ENCODE measurements at regions not wholly inside any gene's neighbourhood (a gene's known extent, or its start where the extent isn't known, plus 50 kb on each side); places are given as distances from the start of the nearest gene placed in this dataset.
"Not testable (repeated sequence)": the region's sequence is repeated elsewhere in the genome, so short reads cannot be mapped to it uniquely, and the experiment has no call there.

DNA sequence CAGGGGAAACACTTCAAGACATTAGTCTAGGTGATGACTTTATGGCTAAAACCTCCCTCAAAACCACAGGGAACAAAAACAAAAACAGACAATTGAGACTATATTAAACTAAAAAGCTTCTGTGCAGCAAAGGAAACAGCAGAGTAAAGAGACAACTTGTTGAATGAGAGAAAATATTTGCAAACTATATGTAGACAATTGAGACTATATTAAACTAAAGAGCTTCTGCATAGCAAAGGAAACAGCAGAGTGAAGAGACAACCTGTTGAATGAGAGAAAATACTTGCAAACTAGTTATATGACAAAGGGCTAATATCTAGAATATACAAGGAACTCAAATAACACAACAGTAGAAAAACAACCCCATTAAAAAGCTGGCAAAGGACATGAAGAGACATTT, 136.4 kb downstream of the IBTK start:
- H3K4me1 ChIP-seq (ENCODE audit: control insufficient read depth, low read length): no peaks in the 10 kb centered on the region
- H3F3A ChIP-seq (ENCODE audit: control insufficient read depth, insufficient read depth): no peaks in the 10 kb centered on the region
- TF ChIP-seq EZH2phosphoT487 (IDR thresholded peaks at IDR 0.05; ENCODE audit: borderline replicate concordance, low read length): no peak
- TF ChIP-seq, protein P1, sequence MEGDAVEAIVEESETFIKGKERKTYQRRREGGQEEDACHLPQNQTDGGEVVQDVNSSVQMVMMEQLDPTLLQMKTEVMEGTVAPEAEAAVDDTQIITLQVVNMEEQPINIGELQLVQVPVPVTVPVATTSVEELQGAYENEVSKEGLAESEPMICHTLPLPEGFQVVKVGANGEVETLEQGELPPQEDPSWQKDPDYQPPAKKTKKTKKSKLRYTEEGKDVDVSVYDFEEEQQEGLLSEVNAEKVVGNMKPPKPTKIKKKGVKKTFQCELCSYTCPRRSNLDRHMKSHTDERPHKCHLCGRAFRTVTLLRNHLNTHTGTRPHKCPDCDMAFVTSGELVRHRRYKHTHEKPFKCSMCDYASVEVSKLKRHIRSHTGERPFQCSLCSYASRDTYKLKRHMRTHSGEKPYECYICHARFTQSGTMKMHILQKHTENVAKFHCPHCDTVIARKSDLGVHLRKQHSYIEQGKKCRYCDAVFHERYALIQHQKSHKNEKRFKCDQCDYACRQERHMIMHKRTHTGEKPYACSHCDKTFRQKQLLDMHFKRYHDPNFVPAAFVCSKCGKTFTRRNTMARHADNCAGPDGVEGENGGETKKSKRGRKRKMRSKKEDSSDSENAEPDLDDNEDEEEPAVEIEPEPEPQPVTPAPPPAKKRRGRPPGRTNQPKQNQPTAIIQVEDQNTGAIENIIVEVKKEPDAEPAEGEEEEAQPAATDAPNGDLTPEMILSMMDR (IDR thresholded peaks at IDR 0.05; ENCODE audit: low read depth, low read length, poor library complexity, severe bottlenecking): no peak
- H3K9me3 ChIP-seq (ENCODE audit: control insufficient read depth, insufficient read depth, low read length): no peaks in the 10 kb centered on the region
- H4K20me1 ChIP-seq (ENCODE audit: control insufficient read depth, insufficient read depth, low read depth, low read length): no peaks in the 10 kb centered on the region
- H3K79me2 ChIP-seq (ENCODE audit: control insufficient read depth, low read length): no peaks in the 10 kb centered on the region
- no peaks in the 10 kb centered on the region for H3K27me3 ChIP-seq (ENCODE audit: control insufficient read depth, low read length)
- H3K4me3 ChIP-seq (ENCODE audit: low read length): no peak overlapping the region
- no peak overlapping the region for H3K27ac ChIP-seq (ENCODE audit: low read depth, low read length)
- no peaks in the 10 kb centered on the region for H3K9me2 ChIP-seq (replicated peaks; ENCODE audit: control insufficient read depth, low read length)
- H3K36me3 ChIP-seq (ENCODE audit: control insufficient read depth, low read length): no peaks in the 10 kb centered on the region
- H3K4me2 ChIP-seq (ENCODE audit: low read length): no peak overlapping the region

- H3K4me3 ChIP-seq (ENCODE audit: low read length); H3F3A ChIP-seq (ENCODE audit: control insufficient read depth, insufficient read depth); H3K79me2 ChIP-seq (ENCODE audit: control insufficient read depth, low read length); H3K36me3 ChIP-seq (ENCODE audit: control insufficient read depth, low read length); H3K4me1 ChIP-seq (ENCODE audit: control insufficient read depth, low read length); H3K27me3 ChIP-seq (ENCODE audit: control insufficient read depth, low read length); H3K4me2 ChIP-seq (ENCODE audit: low read length); H3K27ac ChIP-seq (ENCODE audit: low read depth, low read length); H3K9me2 ChIP-seq (replicated peaks; ENCODE audit: control insufficient read depth, low read length); H4K20me1 ChIP-seq (ENCODE audit: control insufficient read depth, insufficient read depth, low read depth, low read length); H3K9me3 ChIP-seq (ENCODE audit: control insufficient read depth, insufficient read depth, low read length): not testable (repeated sequence)
These were observed 144.4 kb downstream of the IBTK start for GRCh38 chr6:82103171-82103570.

GRCh38 chr6:82101374-82102114, 146.0 kb downstream of the IBTK start:
- not testable (repeated sequence) for H3K79me2 ChIP-seq (ENCODE audit: control insufficient read depth, low read length); H3K36me3 ChIP-seq (ENCODE audit: control insufficient read depth, low read length); H3K4me1 ChIP-seq (ENCODE audit: control insufficient read depth, low read length); H3K9me3 ChIP-seq (ENCODE audit: control insufficient read depth, insufficient read depth, low read length); H3K27me3 ChIP-seq (ENCODE audit: control insufficient read depth, low read length); H3K27ac ChIP-seq (ENCODE audit: low read depth, low read length); H3K4me3 ChIP-seq (ENCODE audit: low read length); H3F3A ChIP-seq (ENCODE audit: control insufficient read depth, insufficient read depth); H4K20me1 ChIP-seq (ENCODE audit: control insufficient read depth, insufficient read depth, low read depth, low read length); H3K4me2 ChIP-seq (ENCODE audit: low read length); H3K9me2 ChIP-seq (replicated peaks; ENCODE audit: control insufficient read depth, low read length)

- not testable (repeated sequence) for H3K4me3 ChIP-seq (ENCODE audit: low read length); H3K4me1 ChIP-seq (ENCODE audit: control insufficient read depth, low read length); H3K9me2 ChIP-seq (replicated peaks; ENCODE audit: control insufficient read depth, low read length); H4K20me1 ChIP-seq (ENCODE audit: control insufficient read depth, insufficient read depth, low read depth, low read length); H3K79me2 ChIP-seq (ENCODE audit: control insufficient read depth, low read length); H3K36me3 ChIP-seq (ENCODE audit: control insufficient read depth, low read length); H3F3A ChIP-seq (ENCODE audit: control insufficient read depth, insufficient read depth); H3K9me3 ChIP-seq (ENCODE audit: control insufficient read depth, insufficient read depth, low read length); H3K27ac ChIP-seq (ENCODE audit: low read depth, low read length); H3K4me2 ChIP-seq (ENCODE audit: low read length); H3K27me3 ChIP-seq (ENCODE audit: control insufficient read depth, low read length)
These were observed 146.8 kb downstream of the IBTK start for GRCh38 chr6:82100763-82101162.

GRCh38 chr6:82097676-82098075, 149.9 kb downstream of the IBTK start:
- H3K36me3 ChIP-seq (ENCODE audit: control insufficient read depth, low read length): no peaks in the 10 kb centered on the region
- H3K4me2 ChIP-seq (ENCODE audit: low read length): no peak overlapping the region
- TF ChIP-seq, protein P1 (IDR thresholded peaks at IDR 0.05; ENCODE audit: low read depth, low read length, poor library complexity, severe bottlenecking): no peak
- TF ChIP-seq EZH2phosphoT487 (IDR thresholded peaks at IDR 0.05; ENCODE audit: borderline replicate concordance, low read length): no peak
- H3K9me3 ChIP-seq (ENCODE audit: control insufficient read depth, insufficient read depth, low read length): no peaks in the 10 kb centered on the region
- H3K27ac ChIP-seq (ENCODE audit: low read depth, low read length): no peak overlapping the region
- H3K9me2 ChIP-seq (replicated peaks; ENCODE audit: control insufficient read depth, low read length): no peaks in the 10 kb centered on the region
- H3K27me3 ChIP-seq (ENCODE audit: control insufficient read depth, low read length): no peaks in the 10 kb centered on the region
- H3F3A ChIP-seq (ENCODE audit: control insufficient read depth, insufficient read depth): no peaks in the 10 kb centered on the region
- H3K4me3 ChIP-seq (ENCODE audit: low read length): no peak overlapping the region
- no peaks in the 10 kb centered on the region for H4K20me1 ChIP-seq (ENCODE audit: control insufficient read depth, insufficient read depth, low read depth, low read length)
- no peaks in the 10 kb centered on the region for H3K79me2 ChIP-seq (ENCODE audit: control insufficient read depth, low read length)
- no peaks in the 10 kb centered on the region for H3K4me1 ChIP-seq (ENCODE audit: control insufficient read depth, low read length)

All from DOHH2 (cell line).